H1 (cell line): ENCODE measurements at regions not wholly inside any gene's neighbourhood (a gene's known extent, or its start where the extent isn't known, plus 50 kb on each side); places are given as distances from the start of the nearest gene placed in this dataset.

Experiments
- EP300 ChIP-seq, 2 experiments: IDR thresholded peaks; 1 replicate in 1 of 2; 2 replicates in 1 of 2; pipeline ENCODE4 v1.6.1; 2011 to 2012; ENCODE audit warnings: low read depth in 2 of 2, low read length in 2 of 2, mild to moderate bottlenecking in 2 of 2, borderline replicate concordance in 1 of 2, inconsistent platforms in 1 of 2, moderate library complexity in 1 of 2
- EZH2 ChIP-seq: fragments of 200-600 bp; sonication (generic); IDR thresholded peaks from 2 replicates; pipeline ENCODE4 v1.7.1; 2012; ENCODE audit warnings: low read depth, mild to moderate bottlenecking, moderate library complexity, low read length, inconsistent platforms; ENCODE audit not compliant: severe bottlenecking
- GABPA ChIP-seq: IDR thresholded peaks from 2 replicates; pipeline ENCODE4 v1.6.1; 2011; ENCODE audit warnings: mild to moderate bottlenecking, low read length, moderate library complexity, borderline replicate concordance; ENCODE audit not compliant: insufficient read depth
- JUN ChIP-seq: IDR thresholded peaks from 2 replicates; pipeline ENCODE4 v1.6.1; 2011; ENCODE audit warnings: low read depth, mild to moderate bottlenecking, improper control_type of control experiment, low read length
- POLR2A ChIP-seq, 2 experiments: IDR thresholded peaks; 1 replicate in 1 of 2; 2 replicates in 1 of 2; pipeline ENCODE4 v1.6.1; 2011; ENCODE audit warnings: low read depth in 2 of 2, low read length in 2 of 2, mild to moderate bottlenecking in 2 of 2; ENCODE audit errors: control extremely low read depth in 1 of 2
- RFX5 ChIP-seq: IDR thresholded peaks from 2 replicates; pipeline ENCODE4 v1.6.1; 2011; ENCODE audit warnings: low read depth, low read length, improper control_type of control experiment, borderline replicate concordance
- SIX5 ChIP-seq: IDR thresholded peaks from 2 replicates; pipeline ENCODE4 v1.6.1; 2011; ENCODE audit warnings: mild to moderate bottlenecking, low read depth, low read length
- SP1 ChIP-seq: IDR thresholded peaks from 2 replicates; pipeline ENCODE4 v1.6.1; 2011; ENCODE audit warnings: low read depth, low read length
- TF ChIP-seq, protein P1 (sequence below), 3 experiments: IDR thresholded peaks; 1 replicate in 2 of 3; 2 replicates in 1 of 3; pipeline versions ENCODE4 v1.5.1 to v1.6.1; 2011; ENCODE audit warnings: low read length in 3 of 3, mild to moderate bottlenecking in 3 of 3, inconsistent platforms in 2 of 3, low read depth in 1 of 3, moderate library complexity in 1 of 3; ENCODE audit not compliant: insufficient read depth in 1 of 3; ENCODE audit errors: control extremely low read depth in 1 of 3
- TF ChIP-seq, protein P2 (sequence below): IDR thresholded peaks from 2 replicates; pipeline ENCODE4 v1.6.1; 2012; ENCODE audit warnings: inconsistent platforms
- TF ChIP-seq, protein P3 (sequence below): IDR thresholded peaks from 2 replicates; pipeline ENCODE4 v1.6.1; 2012; ENCODE audit warnings: low read length, inconsistent platforms

DNA sequence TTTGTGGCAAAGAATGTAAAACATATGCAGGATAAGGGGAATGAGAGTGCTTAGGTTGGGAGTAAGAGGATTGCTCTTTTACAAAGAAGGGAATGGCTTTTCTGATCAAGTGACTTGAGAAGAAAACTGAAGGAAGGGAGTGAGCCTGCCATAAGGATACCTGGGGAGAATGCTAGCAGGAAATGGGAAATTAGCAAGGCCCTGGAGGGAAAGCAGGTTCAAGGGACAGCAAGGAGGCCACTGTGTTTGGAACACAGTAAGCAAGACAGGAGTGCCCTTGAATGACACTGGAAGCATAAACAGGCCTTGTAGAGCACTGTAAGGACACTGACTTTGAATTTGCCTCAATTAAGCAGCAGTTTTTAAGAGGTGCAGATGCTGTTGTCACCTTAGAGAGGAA is 1069.9 kb downstream of the DNAJB9 start:
- TF ChIP-seq EP300 (IDR thresholded peaks at IDR 0.05; ENCODE audit: borderline replicate concordance in 1 of 2, low read depth in 2 of 2, low read length in 2 of 2): no peak
- no peak for TF ChIP-seq JUN
- no peak for TF ChIP-seq SIX5
- TF ChIP-seq POLR2A (IDR thresholded peaks at IDR 0.05; ENCODE audit: control extremely low read depth in 1 of 2, low read depth in 2 of 2, low read length in 2 of 2): no peak
- TF ChIP-seq RFX5: no peak
- no peak for TF ChIP-seq GABPA
- no peak for TF ChIP-seq EZH2
- TF ChIP-seq, protein P1, sequence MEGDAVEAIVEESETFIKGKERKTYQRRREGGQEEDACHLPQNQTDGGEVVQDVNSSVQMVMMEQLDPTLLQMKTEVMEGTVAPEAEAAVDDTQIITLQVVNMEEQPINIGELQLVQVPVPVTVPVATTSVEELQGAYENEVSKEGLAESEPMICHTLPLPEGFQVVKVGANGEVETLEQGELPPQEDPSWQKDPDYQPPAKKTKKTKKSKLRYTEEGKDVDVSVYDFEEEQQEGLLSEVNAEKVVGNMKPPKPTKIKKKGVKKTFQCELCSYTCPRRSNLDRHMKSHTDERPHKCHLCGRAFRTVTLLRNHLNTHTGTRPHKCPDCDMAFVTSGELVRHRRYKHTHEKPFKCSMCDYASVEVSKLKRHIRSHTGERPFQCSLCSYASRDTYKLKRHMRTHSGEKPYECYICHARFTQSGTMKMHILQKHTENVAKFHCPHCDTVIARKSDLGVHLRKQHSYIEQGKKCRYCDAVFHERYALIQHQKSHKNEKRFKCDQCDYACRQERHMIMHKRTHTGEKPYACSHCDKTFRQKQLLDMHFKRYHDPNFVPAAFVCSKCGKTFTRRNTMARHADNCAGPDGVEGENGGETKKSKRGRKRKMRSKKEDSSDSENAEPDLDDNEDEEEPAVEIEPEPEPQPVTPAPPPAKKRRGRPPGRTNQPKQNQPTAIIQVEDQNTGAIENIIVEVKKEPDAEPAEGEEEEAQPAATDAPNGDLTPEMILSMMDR (IDR thresholded peaks at IDR 0.05; ENCODE audit: control extremely low read depth in 1 of 3, insufficient read depth in 1 of 3, low read depth in 1 of 3, low read length in 3 of 3): no peak
- TF ChIP-seq, protein P2, sequence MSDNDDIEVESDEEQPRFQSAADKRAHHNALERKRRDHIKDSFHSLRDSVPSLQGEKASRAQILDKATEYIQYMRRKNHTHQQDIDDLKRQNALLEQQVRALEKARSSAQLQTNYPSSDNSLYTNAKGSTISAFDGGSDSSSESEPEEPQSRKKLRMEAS: no peak
- TF ChIP-seq, protein P3, sequence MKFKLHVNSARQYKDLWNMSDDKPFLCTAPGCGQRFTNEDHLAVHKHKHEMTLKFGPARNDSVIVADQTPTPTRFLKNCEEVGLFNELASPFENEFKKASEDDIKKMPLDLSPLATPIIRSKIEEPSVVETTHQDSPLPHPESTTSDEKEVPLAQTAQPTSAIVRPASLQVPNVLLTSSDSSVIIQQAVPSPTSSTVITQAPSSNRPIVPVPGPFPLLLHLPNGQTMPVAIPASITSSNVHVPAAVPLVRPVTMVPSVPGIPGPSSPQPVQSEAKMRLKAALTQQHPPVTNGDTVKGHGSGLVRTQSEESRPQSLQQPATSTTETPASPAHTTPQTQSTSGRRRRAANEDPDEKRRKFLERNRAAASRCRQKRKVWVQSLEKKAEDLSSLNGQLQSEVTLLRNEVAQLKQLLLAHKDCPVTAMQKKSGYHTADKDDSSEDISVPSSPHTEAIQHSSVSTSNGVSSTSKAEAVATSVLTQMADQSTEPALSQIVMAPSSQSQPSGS: no peak
- no peak for TF ChIP-seq SP1
